DND-41 (cell line): ENCODE measurements at regions not wholly inside any gene's neighbourhood (a gene's known extent, or its start where the extent isn't known, plus 50 kb on each side); places are given as distances from the start of the nearest gene placed in this dataset.

Experiments used
- CTCF ChIP-seq: IDR thresholded peaks from 2 replicates; pipeline ENCODE4 v1.5.1; 2012; ENCODE audit warnings: borderline replicate concordance, low read length, moderate library complexity, mild to moderate bottlenecking; ENCODE audit not compliant: poor library complexity, severe bottlenecking; ENCODE audit errors: extremely low read depth
- EZH2 ChIP-seq: IDR thresholded peaks from 3 replicates; pipeline ENCODE4 v1.6.1; 2012; ENCODE audit warnings: borderline replicate concordance, low read depth, mild to moderate bottlenecking, moderate library complexity, low read length, inconsistent platforms; ENCODE audit not compliant: severe bottlenecking

GRCh38 chr1:213380865-213381264, 329.8 kb downstream of the RPS6KC1 start:
- TF ChIP-seq CTCF = no peak
- no peak for TF ChIP-seq EZH2
